Sigmoid colon (tissue), 4 donors: ENCODE measurements at regions not wholly inside any gene's neighbourhood (a gene's known extent, or its start where the extent isn't known, plus 50 kb on each side); places are given as distances from the start of the nearest gene placed in this dataset.

Experiments
- CTCF ChIP-seq, 4 experiments: fragments of 450-650 bp in 3 of 4; fragments of 200-600 bp in 1 of 4; IDR thresholded peaks; one replicate each; pipeline ENCODE4 v1.5.1; 2016 to 2019; ENCODE audit warnings: antibody characterized with exemption in 4 of 4, mild to moderate bottlenecking in 3 of 4, moderate library complexity in 2 of 4
- EP300 ChIP-seq, 4 donors: sonication (generic); formaldehyde crosslinking; IDR thresholded peaks; one replicate each; pipeline ENCODE4 v1.6.1; 2017; ENCODE audit warnings: antibody characterized with exemption in 4 of 4
- POLR2A ChIP-seq, 2 donors: fragments of 450-650 bp; IDR thresholded peaks; one replicate each; pipeline ENCODE4 v1.6.1; 2016; ENCODE audit warnings: antibody characterized with exemption in 2 of 2, mild to moderate bottlenecking in 2 of 2, moderate library complexity in 2 of 2
- POLR2AphosphoS5 ChIP-seq, 4 donors: sonication (generic); formaldehyde crosslinking; IDR thresholded peaks; one replicate each; pipeline ENCODE4 v1.6.1; 2017; ENCODE audit warnings: antibody characterized with exemption in 4 of 4

GRCh38 chr4:81600520-81601357 lies 129.0 kb upstream of the RASGEF1B start:
- TF ChIP-seq CTCF (IDR thresholded peaks at IDR 0.05) = no peak
- no peak for TF ChIP-seq POLR2A (IDR thresholded peaks at IDR 0.05)
- TF ChIP-seq POLR2AphosphoS5 (IDR thresholded peaks at IDR 0.05) = peak; percentile 48 to 83 (median 68)
- no peak for TF ChIP-seq EP300 (IDR thresholded peaks at IDR 0.05)
